Hematopoietic multipotent progenitor cell treated with erythropoietin and hydrocortisone succinate and interleukin-3 and kit ligand, for 4 days (in vitro differentiated cells): ENCODE measurements at regions not wholly inside any gene's neighbourhood (a gene's known extent, or its start where the extent isn't known, plus 50 kb on each side); places are given as distances from the start of the nearest gene placed in this dataset.
A peak's percentile ranks its signal among the peaks of the same experiment; 100 is the strongest.
"Not testable (repeated sequence)": the region's sequence is repeated elsewhere in the genome, so short reads cannot be mapped to it uniquely, and the experiment has no call there.

Experiments
- DNase-seq: peaks from one replicate; pipeline ENCODE4 v3.0.0-alpha.2; 2015

GRCh38 chr1:38153778-38154470 is 107.3 kb upstream of the POU3F1 start:
- DNase-seq, result no peak

- DNase-seq, result no peak
Measured at GRCh38 chr1:38153066-38153777, 106.6 kb upstream of the POU3F1 start.

DNA sequence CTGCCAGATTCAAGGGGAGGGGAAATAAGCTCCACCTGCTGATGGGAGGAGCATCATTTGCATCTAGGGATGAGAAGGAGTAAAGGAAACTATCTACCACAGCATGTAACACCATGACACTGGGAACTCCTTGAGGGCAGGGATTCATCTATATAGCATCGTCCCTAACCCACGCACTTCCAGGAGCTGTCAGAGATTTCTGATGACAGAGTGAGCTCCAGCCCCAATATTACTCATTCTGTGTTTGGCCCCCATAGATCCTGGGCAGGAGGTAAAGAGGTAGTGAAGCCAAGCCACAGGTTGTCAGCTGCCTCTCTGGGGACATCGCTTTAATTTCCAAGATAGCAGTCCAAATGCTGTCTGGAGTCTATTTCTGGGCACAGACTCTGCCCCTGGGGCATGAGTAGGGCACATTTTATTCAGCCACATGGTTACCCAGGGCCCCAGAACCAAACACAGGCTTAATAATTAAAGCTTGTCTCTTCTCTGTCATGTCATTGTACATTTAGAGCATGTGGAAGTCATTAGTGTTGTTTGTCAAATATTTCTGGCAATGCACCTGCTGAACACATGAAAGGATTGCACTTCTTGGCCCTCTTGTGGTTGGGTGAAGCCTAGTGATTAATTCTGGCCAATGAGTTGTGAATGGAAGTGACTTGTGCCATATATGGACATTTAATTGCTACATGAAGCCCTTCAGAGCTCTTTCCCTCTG is 105.9 kb upstream of the POU3F1 start:
- peak; percentile 19 for DNase-seq

- DNase-seq, result no peak
Measured at GRCh38 chr1:38151399-38151798, 104.8 kb upstream of the POU3F1 start.

DNA sequence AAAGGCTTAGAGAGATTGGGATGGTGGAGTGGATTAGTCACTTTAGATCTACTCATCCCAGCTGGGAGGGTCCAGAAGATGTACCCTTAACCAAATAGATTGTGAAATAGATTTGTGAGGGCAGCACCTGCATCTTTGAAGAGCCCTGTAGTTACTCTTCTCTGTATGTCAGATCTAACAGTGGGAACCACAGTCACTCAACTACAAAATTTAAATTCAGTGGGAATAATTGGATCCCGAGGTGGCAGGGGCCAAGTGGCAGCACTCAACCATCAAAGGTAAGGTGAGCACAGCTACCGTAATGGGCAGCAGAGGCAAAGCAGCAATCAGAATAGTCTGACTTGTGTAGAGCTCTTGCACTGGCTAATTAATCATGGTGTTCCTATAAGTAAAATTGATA is 99.5 kb upstream of the POU3F1 start:
- DNase-seq, result not testable (repeated sequence)

DNA sequence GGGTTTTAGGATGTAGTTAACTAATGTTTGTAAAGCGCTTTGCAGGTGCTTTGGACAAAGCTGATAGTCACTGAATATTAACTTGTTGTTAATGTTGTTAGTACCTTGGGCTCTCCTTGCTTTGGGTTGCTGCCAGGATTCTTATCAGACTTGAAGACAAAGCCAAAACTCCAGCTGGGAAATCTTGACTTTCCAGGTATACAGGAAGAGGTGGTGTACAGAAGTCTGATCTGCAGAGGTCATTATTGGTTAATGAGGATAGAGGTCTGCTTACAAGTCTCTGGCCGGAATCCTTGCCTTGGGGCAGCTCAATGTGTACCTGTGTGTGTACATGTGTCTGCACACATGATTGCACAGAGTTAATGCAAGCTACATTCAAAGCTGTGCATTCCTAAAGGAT is 96.0 kb upstream of the POU3F1 start:
- DNase-seq, result no peak

GRCh38 chr1:38141483-38141882 is 94.9 kb upstream of the POU3F1 start:
- DNase-seq, result no peak

DNA sequence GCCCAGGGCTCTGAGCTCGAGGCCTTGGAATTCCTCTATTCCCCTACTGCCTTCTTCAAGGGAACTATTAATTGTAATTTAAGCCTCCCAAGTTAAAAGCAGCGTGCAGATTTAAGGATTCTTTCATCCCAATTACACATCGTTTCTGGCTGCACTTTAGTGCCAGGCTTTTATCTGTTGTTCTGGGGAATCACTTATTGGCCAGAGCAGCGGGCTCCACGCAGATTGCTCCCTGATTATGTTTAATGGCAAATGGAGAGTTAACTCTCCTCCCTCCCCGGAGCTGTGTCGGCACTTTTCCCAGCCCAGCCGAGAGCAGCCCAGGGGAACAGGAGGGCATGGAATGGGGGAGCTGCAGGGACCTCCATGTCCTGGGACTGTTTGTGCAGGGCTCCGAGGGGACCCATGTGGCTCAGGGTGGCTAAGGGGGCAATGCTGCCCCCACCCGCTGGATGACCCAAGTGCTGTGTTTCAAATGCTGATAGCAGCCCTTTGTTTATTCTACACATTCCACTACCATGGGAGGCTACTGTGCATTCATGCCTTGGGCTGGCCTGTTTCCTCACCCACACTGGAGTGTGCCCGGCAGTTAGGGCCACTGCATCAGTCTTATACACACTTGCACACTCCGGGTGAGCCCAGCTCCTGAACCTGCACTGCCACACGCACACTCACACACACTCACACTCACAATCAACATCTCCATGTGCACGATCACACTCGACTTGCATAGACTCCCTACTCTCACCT is 93.3 kb upstream of the POU3F1 start:
- DNase-seq, result no peak

DNA sequence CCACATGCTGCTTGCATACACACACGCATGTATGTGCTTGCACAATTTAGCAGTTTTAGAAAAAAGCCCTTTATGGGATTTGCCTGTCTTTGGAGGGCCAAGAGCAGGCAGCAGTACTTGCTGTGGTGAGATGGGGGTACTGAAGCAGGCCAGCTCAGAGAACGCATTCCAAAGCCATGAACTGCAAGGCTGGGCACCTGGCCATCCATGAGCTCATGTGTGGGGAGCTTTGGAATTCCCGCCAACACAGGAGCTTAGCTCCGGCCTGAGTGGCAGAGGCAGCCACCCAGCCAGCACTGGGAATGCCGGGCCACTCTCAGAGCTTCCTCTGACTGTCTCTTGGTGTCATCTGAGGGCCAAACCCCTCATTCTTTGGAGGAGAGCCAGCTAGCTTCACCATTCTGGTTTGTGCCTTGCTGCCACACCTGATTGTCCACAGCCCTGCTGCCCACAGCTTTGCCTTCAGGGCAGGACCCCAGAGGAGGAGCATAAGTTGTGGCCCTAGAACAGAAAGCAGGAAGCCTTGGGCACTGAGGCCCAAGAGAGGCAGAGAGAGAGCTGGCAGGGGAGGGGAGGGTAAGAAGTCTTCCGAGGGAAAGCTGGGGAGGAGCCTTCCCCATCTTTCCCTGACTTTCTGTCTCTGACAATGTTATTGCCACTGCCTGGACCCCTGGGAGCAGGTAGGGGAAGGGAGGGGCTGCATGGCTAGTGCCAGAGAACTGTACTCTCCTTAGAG is 92.1 kb upstream of the POU3F1 start:
- DNase-seq, result no peak

- DNase-seq, result no peak
Measured at GRCh38 chr1:38137164-38137563, 90.6 kb upstream of the POU3F1 start.

DNA sequence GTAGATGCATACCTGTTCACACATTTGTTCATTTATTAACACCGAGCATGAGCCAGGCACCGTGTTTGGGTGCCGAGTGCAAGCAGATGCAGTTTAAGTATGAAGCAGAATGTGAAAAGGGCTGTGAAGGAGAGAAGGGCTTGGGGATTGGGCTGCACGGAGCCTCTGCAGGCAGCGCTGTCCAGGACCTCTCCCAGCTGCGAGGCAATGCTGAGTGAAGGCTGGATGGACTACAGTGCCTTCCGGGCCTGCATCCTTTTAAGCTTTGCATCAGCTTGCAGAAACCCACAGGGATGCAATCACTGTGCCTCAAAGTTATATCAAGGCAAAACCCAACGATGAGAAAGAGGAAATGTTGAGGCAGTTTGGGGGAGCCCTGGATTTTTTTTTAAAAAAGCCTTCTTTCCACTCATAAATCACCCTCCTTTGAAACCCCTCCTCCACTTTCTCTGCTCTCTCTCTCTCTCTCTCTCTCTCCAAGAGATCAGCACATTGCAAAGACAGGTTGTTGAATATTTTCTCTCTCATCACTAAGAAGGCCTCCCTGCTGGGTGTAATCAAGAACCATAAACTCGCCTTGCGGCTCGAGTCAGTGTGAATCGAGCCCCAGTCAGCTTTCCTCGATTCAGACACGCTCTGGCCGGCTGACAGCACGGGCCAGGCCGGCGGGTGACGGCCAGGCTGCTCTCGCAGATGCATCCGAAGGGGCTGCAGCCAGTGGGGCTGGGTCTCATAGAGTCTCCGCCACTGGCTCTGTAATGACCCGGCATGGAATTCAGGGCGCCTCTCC is 89.2 kb upstream of the POU3F1 start:
- no peak for DNase-seq

- peak; percentile 20 for DNase-seq
Measured at GRCh38 chr1:38134294-38134755, 87.7 kb upstream of the POU3F1 start.

- DNase-seq, result no peak
Measured at GRCh38 chr1:38133756-38134155, 87.2 kb upstream of the POU3F1 start.

- no peak for DNase-seq
Measured at GRCh38 chr1:38133304-38133703, 86.7 kb upstream of the POU3F1 start.

- no peak for DNase-seq
Measured at GRCh38 chr1:38132681-38133080, 86.1 kb upstream of the POU3F1 start.

- no peak for DNase-seq
Measured at GRCh38 chr1:38131024-38131585, 84.5 kb upstream of the POU3F1 start.

- DNase-seq, result no peak
Measured at GRCh38 chr1:38129971-38130370, 83.4 kb upstream of the POU3F1 start.

DNA sequence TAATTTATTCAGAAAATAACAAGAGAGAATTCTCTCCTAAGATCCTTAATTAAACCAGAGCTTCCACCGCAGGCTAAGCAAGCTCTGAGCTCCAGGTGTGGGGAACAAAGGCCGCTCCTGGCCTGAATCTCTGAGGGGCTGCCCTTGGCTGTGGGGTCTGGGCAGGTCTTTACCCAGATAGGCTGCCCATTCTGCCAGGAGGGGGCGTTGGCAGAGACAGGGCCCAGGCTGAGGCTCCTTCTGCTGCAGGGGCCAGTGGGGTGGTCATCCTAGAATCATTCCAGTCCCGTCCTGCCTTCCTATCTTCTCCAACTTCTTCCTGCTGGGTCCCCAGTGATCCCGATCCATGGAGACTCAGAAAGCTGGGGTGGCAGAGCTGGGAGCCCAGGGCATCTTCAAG is 82.9 kb upstream of the POU3F1 start:
- DNase-seq, result no peak

- no peak for DNase-seq
Measured at GRCh38 chr1:38128926-38129453, 82.4 kb upstream of the POU3F1 start.

- no peak for DNase-seq
Measured at GRCh38 chr1:38128511-38128910, 81.9 kb upstream of the POU3F1 start.

- DNase-seq, result no peak
Measured at GRCh38 chr1:38127428-38127827, 80.8 kb upstream of the POU3F1 start.
